Calu3 (cell line): ENCODE measurements at regions not wholly inside any gene's neighbourhood (a gene's known extent, or its start where the extent isn't known, plus 50 kb on each side); places are given as distances from the start of the nearest gene placed in this dataset.

Experiments used
- BruUV-seq: library from RNA; stranded (reverse); fragments of 400-500 nt; replicated peaks from 2 replicates; lab custom pipeline; 2021; lab: Mats Ljungman, UMichigan
- CTCF ChIA-PET: fragments of 300-600 bp; sonication (Branson Sonifier 250); formaldehyde crosslinking; loops from one replicate; lab custom pipeline; 2022; ENCODE audit warnings: antibody characterized with exemption; lab: Charles Lee
- DNase-seq: peaks from one replicate; pipeline ENCODE4 v3.0.0; 2022
- H3K27ac Mint-ChIP-seq: one replicate; pipeline ENCODE4 v1.8.0; 2022; ENCODE audit warnings: mixed read lengths; ENCODE audit not compliant: unreplicated experiment
- H3K27me3 Mint-ChIP-seq: one replicate; pipeline ENCODE4 v1.8.0; 2022; ENCODE audit warnings: mixed read lengths; ENCODE audit not compliant: unreplicated experiment
- H3K36me3 Mint-ChIP-seq: one replicate; pipeline ENCODE4 v1.8.0; 2022; ENCODE audit warnings: mild to moderate bottlenecking, moderate library complexity, mixed read lengths; ENCODE audit not compliant: insufficient read depth, unreplicated experiment
- H3K4me1 Mint-ChIP-seq: one replicate; pipeline ENCODE4 v1.8.0; 2022; ENCODE audit warnings: mild to moderate bottlenecking, low read depth, mixed read lengths; ENCODE audit not compliant: unreplicated experiment
- H3K4me3 Mint-ChIP-seq: one replicate; pipeline ENCODE4 v1.8.0; 2022; ENCODE audit warnings: mild to moderate bottlenecking, low read depth, moderate library complexity, mixed read lengths; ENCODE audit not compliant: unreplicated experiment
- H3K9me3 Mint-ChIP-seq: one replicate; pipeline ENCODE4 v1.8.0; 2022; ENCODE audit warnings: low read depth, mixed read lengths; ENCODE audit not compliant: unreplicated experiment
- CTCF ChIP-seq: fragments of 200-600 bp; IDR thresholded peaks from one replicate; pipeline ENCODE4 v1.8.0; 2022; ENCODE audit warnings: antibody characterized with exemption; ENCODE audit not compliant: unreplicated experiment
- intact Hi-C: fragments of 100-400 bp; cut with micrococcal nuclease; formaldehyde crosslinking; loops from one replicate; pipeline ENCODE4 v1.10.0; 2022; ENCODE audit not compliant: unreplicated experiment

GRCh38 chrX:11949291-11949690 is 189.0 kb upstream of the FRMPD4 start:
- H3K9me3 Mint-ChIP-seq, result peaks cover 2% of the 10 kb centered on the region
- H3K27me3 Mint-ChIP-seq, result no peaks in the 10 kb centered on the region
- H3K4me3 Mint-ChIP-seq, result no peak overlapping the region
- DNase-seq, result no peak
- no peak for TF ChIP-seq CTCF
- H3K27ac Mint-ChIP-seq, result no peak overlapping the region
- CTCF ChIA-PET, result no interaction called here
- H3K4me1 Mint-ChIP-seq, result peaks cover 18% of the 10 kb centered on the region
- peaks cover 10% of the 10 kb centered on the region for H3K36me3 Mint-ChIP-seq
- intact Hi-C loops, result no loop called here
- no TSS peak for BruUV-seq

- Mint-ChIP-seq H3K4me3 (no peak overlapping the region), H3K27ac (peak overlapping the region; percentile 95), H3K9me3 (no peaks in the 10 kb centered on the region), H3K27me3 (no peaks in the 10 kb centered on the region), H3K4me1 (peaks cover 22% of the 10 kb centered on the region), H3K36me3 (peaks cover 10% of the 10 kb centered on the region)
- intact Hi-C loops, result loop anchor here (2.0 kb wide), 1 partner anchor 53 kb away; no protein-coding TSS in a partner anchor
- no peak for DNase-seq
- no peak for TF ChIP-seq CTCF
- BruUV-seq, result no TSS peak
- CTCF ChIA-PET, result interaction anchor here (1.0 to 1.3 kb wide), 2 partner anchors 8 to 15 kb away, joined by 3 to 6 read pairs; no protein-coding TSS in a partner anchor
Observed at GRCh38 chrX:11952176-11952720, 186.0 kb upstream of the FRMPD4 start.

GRCh38 chrX:11953615-11954014 is 184.7 kb upstream of the FRMPD4 start:
- Mint-ChIP-seq H3K36me3 (peaks cover 10% of the 10 kb centered on the region), H3K27me3 (no peaks in the 10 kb centered on the region), H3K27ac (peak overlapping the region; percentile 95), H3K4me1 (peaks cover 22% of the 10 kb centered on the region), H3K4me3 (peak overlapping the region; percentile 11), H3K9me3 (no peaks in the 10 kb centered on the region)
- CTCF ChIA-PET, result no interaction called here
- intact Hi-C loops, result loop anchor here (2.0 kb wide), 1 partner anchor 55 kb away; no protein-coding TSS in a partner anchor
- DNase-seq, result peak; percentile 49
- no peak for TF ChIP-seq CTCF
- BruUV-seq, result no TSS peak

GRCh38 chrX:11954176-11954575 is 184.1 kb upstream of the FRMPD4 start:
- Mint-ChIP-seq H3K27me3 (no peaks in the 10 kb centered on the region), H3K36me3 (peaks cover 10% of the 10 kb centered on the region), H3K4me3 (no peak overlapping the region), H3K4me1 (peaks cover 22% of the 10 kb centered on the region), H3K9me3 (no peaks in the 10 kb centered on the region), H3K27ac (peak overlapping the region; percentile 95)
- BruUV-seq, result no TSS peak
- no peak for TF ChIP-seq CTCF
- intact Hi-C loops, result no loop called here
- no peak for DNase-seq
- CTCF ChIA-PET, result no interaction called here
